ENCODE measurements at regions not wholly inside any gene's neighbourhood (a gene's known extent, or its start where the extent isn't known, plus 50 kb on each side); places are given as distances from the start of the nearest gene placed in this dataset.

DNA sequence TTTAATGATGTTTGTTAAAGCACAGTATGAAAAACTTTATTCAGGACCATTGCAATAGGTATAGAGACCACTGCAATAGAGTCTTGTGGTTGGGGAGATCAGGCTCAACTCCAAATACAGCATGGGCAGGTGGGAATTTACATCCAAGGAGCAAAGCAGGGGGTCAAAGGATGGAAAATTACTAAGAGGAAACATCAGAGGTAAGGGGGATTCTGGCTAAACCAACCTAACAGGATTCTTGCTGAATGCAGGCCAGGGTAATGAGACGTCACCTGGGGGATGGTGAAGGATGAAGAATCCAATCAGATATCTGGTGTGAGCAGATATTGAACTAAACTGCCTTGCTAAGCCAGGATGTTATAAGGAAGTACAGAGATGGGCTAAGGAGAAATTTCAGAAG is 126.6 kb upstream of the MIR17HG start:
- no peak for DNase-seq
- H3K4me3 ChIP-seq = no peak overlapping the region
- no peaks in the 10 kb centered on the region for H3K27me3 ChIP-seq (ENCODE audit: low read depth)
- no peaks in the 10 kb centered on the region for H3K36me3 ChIP-seq
- TF ChIP-seq, protein P1, sequence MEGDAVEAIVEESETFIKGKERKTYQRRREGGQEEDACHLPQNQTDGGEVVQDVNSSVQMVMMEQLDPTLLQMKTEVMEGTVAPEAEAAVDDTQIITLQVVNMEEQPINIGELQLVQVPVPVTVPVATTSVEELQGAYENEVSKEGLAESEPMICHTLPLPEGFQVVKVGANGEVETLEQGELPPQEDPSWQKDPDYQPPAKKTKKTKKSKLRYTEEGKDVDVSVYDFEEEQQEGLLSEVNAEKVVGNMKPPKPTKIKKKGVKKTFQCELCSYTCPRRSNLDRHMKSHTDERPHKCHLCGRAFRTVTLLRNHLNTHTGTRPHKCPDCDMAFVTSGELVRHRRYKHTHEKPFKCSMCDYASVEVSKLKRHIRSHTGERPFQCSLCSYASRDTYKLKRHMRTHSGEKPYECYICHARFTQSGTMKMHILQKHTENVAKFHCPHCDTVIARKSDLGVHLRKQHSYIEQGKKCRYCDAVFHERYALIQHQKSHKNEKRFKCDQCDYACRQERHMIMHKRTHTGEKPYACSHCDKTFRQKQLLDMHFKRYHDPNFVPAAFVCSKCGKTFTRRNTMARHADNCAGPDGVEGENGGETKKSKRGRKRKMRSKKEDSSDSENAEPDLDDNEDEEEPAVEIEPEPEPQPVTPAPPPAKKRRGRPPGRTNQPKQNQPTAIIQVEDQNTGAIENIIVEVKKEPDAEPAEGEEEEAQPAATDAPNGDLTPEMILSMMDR (IDR thresholded peaks at IDR 0.05; ENCODE audit: borderline replicate concordance) = no peak
- H3K27ac ChIP-seq (replicated peaks) = no peak overlapping the region
- no peaks in the 10 kb centered on the region for H3K4me1 ChIP-seq
- no peaks in the 10 kb centered on the region for H3K9me3 ChIP-seq (replicated peaks)
- intact Hi-C loops (cut with micrococcal nuclease) = no loop called here

DNA sequence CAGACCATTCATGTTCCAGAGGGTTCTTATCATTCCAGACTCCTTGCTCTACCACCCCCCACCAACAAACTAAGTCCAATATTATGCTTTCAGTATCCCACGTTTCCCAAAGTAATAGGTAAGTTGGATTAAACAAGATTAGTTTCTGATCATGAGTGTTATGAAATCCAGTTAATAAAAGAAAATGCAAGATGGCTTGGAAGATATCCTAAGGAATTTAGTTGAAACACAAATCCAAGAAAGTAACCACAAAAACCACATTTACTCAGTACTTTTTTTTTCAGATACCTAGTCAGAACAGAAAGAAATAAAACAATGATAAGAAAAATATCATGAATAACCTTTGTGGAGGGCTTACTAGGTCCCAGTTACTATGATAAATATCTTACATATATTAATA is 119.4 kb upstream of the MIR17HG start:
- Histone ChIP-seq H3K27me3 (ENCODE audit: low read depth) (no peaks in the 10 kb centered on the region), H3K4me1 (no peaks in the 10 kb centered on the region), H3K36me3 (no peaks in the 10 kb centered on the region), H3K27ac (replicated peaks) (no peak overlapping the region), H3K4me3 (no peak overlapping the region), H3K9me3 (replicated peaks) (no peaks in the 10 kb centered on the region)
- TF ChIP-seq, protein P1 (IDR thresholded peaks at IDR 0.05; ENCODE audit: borderline replicate concordance) = no peak
- intact Hi-C loops (cut with micrococcal nuclease) = no loop called here
- no peak for DNase-seq

DNA sequence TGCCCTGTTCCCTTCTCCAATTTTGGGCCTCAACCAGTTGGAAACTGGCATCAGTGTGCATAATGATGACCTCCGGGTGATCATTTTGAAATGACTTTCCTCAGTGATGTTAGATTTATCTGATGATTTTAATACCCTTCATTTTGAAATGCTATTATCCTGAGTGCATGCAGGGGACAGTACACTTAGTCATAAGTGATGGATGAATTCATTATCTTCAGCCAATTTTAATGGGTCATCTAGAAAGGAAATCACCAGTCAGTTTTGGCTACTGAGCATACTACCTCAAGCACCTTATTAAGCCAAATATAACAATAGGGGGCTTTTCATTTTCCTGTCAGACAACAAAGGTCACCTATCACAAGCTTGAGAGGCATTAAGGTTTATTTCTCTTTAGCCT is 118.5 kb upstream of the MIR17HG start:
- Histone ChIP-seq H3K36me3 (no peaks in the 10 kb centered on the region), H3K27me3 (ENCODE audit: low read depth) (no peaks in the 10 kb centered on the region), H3K4me1 (no peaks in the 10 kb centered on the region), H3K4me3 (no peak overlapping the region), H3K27ac (replicated peaks) (no peak overlapping the region), H3K9me3 (replicated peaks) (no peaks in the 10 kb centered on the region)
- DNase-seq = no peak
- TF ChIP-seq, protein P1 (IDR thresholded peaks at IDR 0.05; ENCODE audit: borderline replicate concordance) = no peak
- intact Hi-C loops (cut with micrococcal nuclease) = no loop called here

DNA sequence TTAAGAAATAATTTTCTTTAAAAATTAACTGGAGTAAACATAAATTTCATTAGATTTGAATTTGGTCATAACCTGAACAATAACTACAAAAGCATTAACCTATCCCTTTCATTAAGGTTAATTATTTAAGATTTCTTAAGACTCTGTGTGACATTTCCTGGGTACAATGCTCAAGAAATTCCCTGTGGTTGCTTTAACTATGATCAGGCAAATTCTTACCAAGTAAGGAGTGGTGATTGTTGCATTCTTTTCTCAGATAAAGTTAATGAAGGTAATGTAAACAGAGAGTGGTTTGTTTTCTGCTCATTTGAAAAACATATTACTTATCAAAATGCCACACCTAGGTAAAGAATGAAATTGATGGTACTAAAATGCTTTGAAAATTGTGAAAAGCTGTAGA is 114.8 kb upstream of the MIR17HG start:
- Histone ChIP-seq H3K27ac (replicated peaks) (no peak overlapping the region), H3K4me3 (no peak overlapping the region), H3K4me1 (no peaks in the 10 kb centered on the region), H3K9me3 (replicated peaks) (no peaks in the 10 kb centered on the region), H3K36me3 (no peaks in the 10 kb centered on the region), H3K27me3 (ENCODE audit: low read depth) (no peaks in the 10 kb centered on the region)
- TF ChIP-seq, protein P1 (IDR thresholded peaks at IDR 0.05; ENCODE audit: borderline replicate concordance) = no peak
- no peak for DNase-seq
- intact Hi-C loops (cut with micrococcal nuclease) = no loop called here

DNA sequence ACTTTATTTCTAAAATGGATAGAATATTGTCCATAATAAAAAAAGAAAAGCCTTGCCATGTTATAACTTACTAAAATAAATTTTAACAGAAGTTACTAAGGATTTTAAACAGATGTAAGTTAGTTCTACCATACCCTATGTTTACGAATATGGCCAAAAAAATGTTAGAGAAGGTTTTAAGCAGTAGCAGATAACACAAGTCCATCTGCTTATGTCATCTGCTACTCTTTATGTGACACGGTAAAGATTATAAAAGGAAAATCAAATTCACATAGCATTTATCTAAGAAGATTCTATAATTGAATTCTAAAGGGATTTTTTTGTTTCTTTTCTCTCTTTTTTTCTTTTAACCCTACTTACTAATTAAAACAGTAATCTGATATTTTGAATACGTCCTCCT is 114.2 kb upstream of the MIR17HG start:
- Histone ChIP-seq H3K27ac (replicated peaks) (no peak overlapping the region), H3K4me1 (no peaks in the 10 kb centered on the region), H3K27me3 (ENCODE audit: low read depth) (no peaks in the 10 kb centered on the region), H3K4me3 (no peak overlapping the region), H3K9me3 (replicated peaks) (no peaks in the 10 kb centered on the region), H3K36me3 (no peaks in the 10 kb centered on the region)
- intact Hi-C loops (cut with micrococcal nuclease) = no loop called here
- TF ChIP-seq, protein P1 (IDR thresholded peaks at IDR 0.05; ENCODE audit: borderline replicate concordance) = no peak
- no peak for DNase-seq

DNA sequence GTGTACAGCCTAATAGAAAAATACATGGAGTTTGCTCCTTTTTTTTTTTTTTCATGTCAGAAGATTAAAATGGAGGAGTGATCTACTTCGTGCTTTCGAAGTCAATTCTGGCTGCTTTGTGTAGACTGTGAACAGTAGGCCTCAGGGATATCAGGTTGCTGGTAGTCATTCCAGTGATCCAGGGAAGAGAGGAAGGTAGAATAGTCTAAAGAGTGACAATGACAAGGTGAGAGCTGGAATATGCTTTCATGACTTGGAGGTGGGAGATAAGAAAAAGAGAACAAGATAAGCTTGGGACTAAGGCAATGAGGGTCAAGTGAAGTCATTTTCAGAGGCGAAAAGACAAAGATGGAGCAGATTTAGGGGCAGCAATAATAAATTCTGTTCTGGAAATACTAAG is 111.3 kb upstream of the MIR17HG start:
- no peak overlapping the region for H3K4me3 ChIP-seq
- intact Hi-C loops (cut with micrococcal nuclease) = no loop called here
- no peaks in the 10 kb centered on the region for H3K4me1 ChIP-seq
- no peak for DNase-seq
- no peak overlapping the region for H3K27ac ChIP-seq (replicated peaks)
- no peaks in the 10 kb centered on the region for H3K27me3 ChIP-seq (ENCODE audit: low read depth)
- TF ChIP-seq, protein P1 (IDR thresholded peaks at IDR 0.05; ENCODE audit: borderline replicate concordance) = no peak
- peaks cover 6% of the 10 kb centered on the region for H3K9me3 ChIP-seq (replicated peaks)
- no peaks in the 10 kb centered on the region for H3K36me3 ChIP-seq

Data from left ventricle myocardium inferior (tissue), 1 donor.